ENCODE measurements at regions not wholly inside any gene's neighbourhood (a gene's known extent, or its start where the extent isn't known, plus 50 kb on each side); places are given as distances from the start of the nearest gene placed in this dataset.

DNA sequence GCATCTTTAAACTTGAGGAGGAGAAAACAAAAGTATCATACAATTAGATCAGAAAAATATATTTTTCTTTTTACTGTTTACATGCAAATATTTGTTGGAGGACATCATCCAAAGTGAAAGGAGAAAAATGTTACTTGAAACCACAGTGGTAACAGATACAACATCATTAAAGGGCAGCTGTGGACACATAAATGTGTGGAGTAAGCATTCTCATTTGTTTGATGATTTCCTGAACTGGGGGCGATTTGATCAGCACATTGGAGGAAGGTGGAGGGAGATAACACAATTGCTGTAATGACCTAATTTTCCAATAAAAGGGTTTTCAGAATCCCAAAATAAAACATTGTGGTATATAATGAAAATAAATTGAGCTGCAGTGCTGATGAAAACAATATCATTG, 314.5 kb upstream of the HS3ST1 start:
- TF ChIP-seq, protein P1, sequence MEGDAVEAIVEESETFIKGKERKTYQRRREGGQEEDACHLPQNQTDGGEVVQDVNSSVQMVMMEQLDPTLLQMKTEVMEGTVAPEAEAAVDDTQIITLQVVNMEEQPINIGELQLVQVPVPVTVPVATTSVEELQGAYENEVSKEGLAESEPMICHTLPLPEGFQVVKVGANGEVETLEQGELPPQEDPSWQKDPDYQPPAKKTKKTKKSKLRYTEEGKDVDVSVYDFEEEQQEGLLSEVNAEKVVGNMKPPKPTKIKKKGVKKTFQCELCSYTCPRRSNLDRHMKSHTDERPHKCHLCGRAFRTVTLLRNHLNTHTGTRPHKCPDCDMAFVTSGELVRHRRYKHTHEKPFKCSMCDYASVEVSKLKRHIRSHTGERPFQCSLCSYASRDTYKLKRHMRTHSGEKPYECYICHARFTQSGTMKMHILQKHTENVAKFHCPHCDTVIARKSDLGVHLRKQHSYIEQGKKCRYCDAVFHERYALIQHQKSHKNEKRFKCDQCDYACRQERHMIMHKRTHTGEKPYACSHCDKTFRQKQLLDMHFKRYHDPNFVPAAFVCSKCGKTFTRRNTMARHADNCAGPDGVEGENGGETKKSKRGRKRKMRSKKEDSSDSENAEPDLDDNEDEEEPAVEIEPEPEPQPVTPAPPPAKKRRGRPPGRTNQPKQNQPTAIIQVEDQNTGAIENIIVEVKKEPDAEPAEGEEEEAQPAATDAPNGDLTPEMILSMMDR (conservative IDR thresholded peaks at IDR 0.05; ENCODE audit: low read depth, low read length) = no peak
- no peak overlapping the region for H2AFZ ChIP-seq (ENCODE audit: low read depth)
- H3K27ac ChIP-seq = no peak overlapping the region
- H4K20me1 ChIP-seq (ENCODE audit: insufficient read depth) = no peaks in the 10 kb centered on the region
- no peaks in the 10 kb centered on the region for H3K36me3 ChIP-seq (ENCODE audit: insufficient read depth)
- no peak overlapping the region for H3K4me2 ChIP-seq
- no peak overlapping the region for H3K4me3 ChIP-seq (IDR thresholded peaks at IDR 0.05; ENCODE audit: insufficient read depth, low read depth, low read length)
- no peaks in the 10 kb centered on the region for H3K79me2 ChIP-seq (ENCODE audit: insufficient read depth, low read depth)
- no peaks in the 10 kb centered on the region for H3K27me3 ChIP-seq (ENCODE audit: insufficient read depth, low read depth)
- H3K4me1 ChIP-seq (ENCODE audit: low read depth, poor library complexity, severe bottlenecking) = no peaks in the 10 kb centered on the region
- H3K9ac ChIP-seq = no peak overlapping the region

DNA sequence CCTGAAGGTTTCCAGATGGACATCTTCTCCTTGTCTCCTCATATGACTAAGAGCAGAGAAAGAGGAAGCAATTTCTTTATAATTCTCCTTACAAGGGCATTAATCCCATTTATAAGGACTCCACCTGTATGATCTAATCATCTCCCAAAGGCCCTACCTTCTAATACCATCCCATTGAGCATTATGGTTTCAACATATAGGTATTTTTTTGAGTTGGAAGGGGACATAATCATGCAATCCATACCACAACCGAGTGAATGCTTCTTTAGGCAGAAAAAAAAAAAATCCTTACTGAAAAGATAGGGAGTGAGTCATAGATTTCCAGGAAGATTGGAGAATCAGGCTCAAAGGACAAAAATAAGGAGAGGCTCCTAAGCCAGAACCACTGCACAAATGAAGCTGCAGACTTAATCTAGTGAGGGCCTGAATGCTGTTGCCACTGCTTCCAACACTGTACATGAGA, 312.5 kb upstream of the HS3ST1 start:
- no peaks in the 10 kb centered on the region for H3K27me3 ChIP-seq (ENCODE audit: insufficient read depth, low read depth)
- no peak overlapping the region for H3K4me2 ChIP-seq

DNA sequence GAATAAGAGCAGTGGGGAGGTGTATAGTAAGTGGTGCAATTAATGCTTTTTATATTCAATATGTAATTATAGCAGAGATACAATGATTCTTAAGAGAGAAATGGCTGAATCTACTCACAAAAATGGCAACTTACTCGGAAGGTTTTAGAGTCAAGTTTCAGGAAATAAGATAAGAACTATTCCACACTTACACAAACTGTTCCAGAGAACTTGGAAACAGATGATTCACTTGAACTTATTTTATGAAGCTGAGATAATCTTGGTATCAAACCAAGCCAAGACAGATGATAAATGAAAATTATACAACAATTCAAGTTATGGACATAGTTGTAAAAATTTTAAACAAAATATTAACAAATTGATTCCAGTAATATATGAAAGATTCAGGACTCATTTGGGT, 311.3 kb upstream of the HS3ST1 start:
- TF ChIP-seq, protein P1 (conservative IDR thresholded peaks at IDR 0.05; ENCODE audit: low read depth, low read length) = no peak
- H3K4me3 ChIP-seq (IDR thresholded peaks at IDR 0.05; ENCODE audit: insufficient read depth, low read depth, low read length) = no peak overlapping the region

More for the DNA sequence above, 312.5 kb upstream of the HS3ST1 start:
- no peak overlapping the region for H3K4me3 ChIP-seq (IDR thresholded peaks at IDR 0.05; ENCODE audit: insufficient read depth, low read depth, low read length)
- no peaks in the 10 kb centered on the region for H3K4me1 ChIP-seq (ENCODE audit: low read depth, poor library complexity, severe bottlenecking)
- H3K27ac ChIP-seq = no peak overlapping the region
- no peaks in the 10 kb centered on the region for H3K36me3 ChIP-seq (ENCODE audit: insufficient read depth)
- H3K9ac ChIP-seq = no peak overlapping the region
- TF ChIP-seq, protein P1 (conservative IDR thresholded peaks at IDR 0.05; ENCODE audit: low read depth, low read length) = no peak
- H4K20me1 ChIP-seq (ENCODE audit: insufficient read depth) = no peaks in the 10 kb centered on the region
- H2AFZ ChIP-seq (ENCODE audit: low read depth) = no peak overlapping the region
- H3K79me2 ChIP-seq (ENCODE audit: insufficient read depth, low read depth) = no peaks in the 10 kb centered on the region

DNA sequence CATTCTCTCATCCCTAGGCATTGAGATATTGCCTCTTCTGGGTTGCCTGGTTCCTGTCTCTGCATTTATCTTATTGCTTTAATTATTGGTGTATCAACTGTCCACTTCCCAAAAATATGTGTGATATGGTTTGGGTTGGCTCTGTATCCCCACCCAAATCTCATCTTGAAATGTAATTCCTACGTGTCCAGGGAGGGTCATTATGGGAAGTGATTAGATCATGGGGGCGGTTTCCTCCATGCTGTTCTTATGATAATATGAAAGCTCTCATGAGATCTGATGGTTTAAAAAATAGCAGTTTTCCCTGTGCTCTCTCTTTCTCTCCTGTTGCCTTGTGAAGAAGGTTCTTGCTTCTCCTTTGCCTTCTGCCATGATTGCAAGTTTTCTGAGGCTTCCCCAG, 308.3 kb upstream of the HS3ST1 start:
- TF ChIP-seq, protein P1 (conservative IDR thresholded peaks at IDR 0.05; ENCODE audit: low read depth, low read length) = no peak
- H3K36me3 ChIP-seq (ENCODE audit: insufficient read depth) = no peaks in the 10 kb centered on the region

More for the DNA sequence above, 311.3 kb upstream of the HS3ST1 start:
- Histone ChIP-seq H3K79me2 (ENCODE audit: insufficient read depth, low read depth) (no peaks in the 10 kb centered on the region), H3K27me3 (ENCODE audit: insufficient read depth, low read depth) (no peaks in the 10 kb centered on the region), H3K36me3 (ENCODE audit: insufficient read depth) (no peaks in the 10 kb centered on the region), H2AFZ (ENCODE audit: low read depth) (no peak overlapping the region), H3K4me2 (no peak overlapping the region), H3K27ac (no peak overlapping the region), H3K9ac (no peak overlapping the region), H4K20me1 (ENCODE audit: insufficient read depth) (no peaks in the 10 kb centered on the region), H3K4me1 (ENCODE audit: low read depth, poor library complexity, severe bottlenecking) (no peaks in the 10 kb centered on the region)

More for the DNA sequence above, 308.3 kb upstream of the HS3ST1 start:
- Histone ChIP-seq H3K9ac (no peak overlapping the region), H3K79me2 (ENCODE audit: insufficient read depth, low read depth) (no peaks in the 10 kb centered on the region), H3K4me3 (IDR thresholded peaks at IDR 0.05; ENCODE audit: insufficient read depth, low read depth, low read length) (no peak overlapping the region), H4K20me1 (ENCODE audit: insufficient read depth) (no peaks in the 10 kb centered on the region), H3K4me2 (no peak overlapping the region), H3K27me3 (ENCODE audit: insufficient read depth, low read depth) (no peaks in the 10 kb centered on the region), H3K27ac (no peak overlapping the region), H2AFZ (ENCODE audit: low read depth) (no peak overlapping the region), H3K4me1 (ENCODE audit: low read depth, poor library complexity, severe bottlenecking) (no peaks in the 10 kb centered on the region)

All from KMS-11 (cell line).